ENCODE measurements at regions not wholly inside any gene's neighbourhood (a gene's known extent, or its start where the extent isn't known, plus 50 kb on each side); places are given as distances from the start of the nearest gene placed in this dataset.

- Histone ChIP-seq H3K9me3 (ENCODE audit: low read length) (no peaks in the 10 kb centered on the region), H3K9ac (ENCODE audit: low read length) (no peak overlapping the region), H3K79me2 (replicated peaks; ENCODE audit: insufficient read depth, low read length) (peaks cover 9% of the 10 kb centered on the region), H3K4me3 (ENCODE audit: low read length) (no peak overlapping the region), H3K36me3 (ENCODE audit: insufficient read depth, low read length) (no peaks in the 10 kb centered on the region), H4K20me1 (ENCODE audit: insufficient read depth) (no peaks in the 10 kb centered on the region), H3K27me3 (ENCODE audit: insufficient read depth, low read depth, low read length) (no peaks in the 10 kb centered on the region), H3F3A (ENCODE audit: insufficient read depth, low read length, poor library complexity, severe bottlenecking) (no peaks in the 10 kb centered on the region), H3K27ac (ENCODE audit: low read length) (no peak overlapping the region), H3K9me2 (ENCODE audit: insufficient read depth, low read length) (no peaks in the 10 kb centered on the region), H2AFZ (ENCODE audit: low read depth, low read length) (no peak overlapping the region), H3K4me2 (ENCODE audit: low read length) (no peak overlapping the region)
- TF ChIP-seq CTCF (IDR thresholded peaks at IDR 0.05; ENCODE audit: poor library complexity, severe bottlenecking) (no peak), POLR2AphosphoS5 (IDR thresholded peaks at IDR 0.05) (no peak), MXI1 (conservative IDR thresholded peaks at IDR 0.05; ENCODE audit: poor library complexity, severe bottlenecking) (no peak)
Observed at GRCh38 chr11:92278791-92279433, 54.3 kb downstream of the FAT3 start.

- Histone ChIP-seq H3K36me3 (ENCODE audit: insufficient read depth, low read length) (no peaks in the 10 kb centered on the region), H3K27ac (ENCODE audit: low read length) (no peak overlapping the region), H3K4me2 (ENCODE audit: low read length) (no peak overlapping the region), H3F3A (ENCODE audit: insufficient read depth, low read length, poor library complexity, severe bottlenecking) (no peaks in the 10 kb centered on the region), H3K4me3 (ENCODE audit: low read length) (no peak overlapping the region), H3K27me3 (ENCODE audit: insufficient read depth, low read depth, low read length) (no peaks in the 10 kb centered on the region), H4K20me1 (ENCODE audit: insufficient read depth) (no peaks in the 10 kb centered on the region), H3K9ac (ENCODE audit: low read length) (no peak overlapping the region), H3K9me3 (ENCODE audit: low read length) (no peaks in the 10 kb centered on the region), H2AFZ (ENCODE audit: low read depth, low read length) (no peak overlapping the region), H3K9me2 (ENCODE audit: insufficient read depth, low read length) (no peaks in the 10 kb centered on the region), H3K79me2 (replicated peaks; ENCODE audit: insufficient read depth, low read length) (peaks cover 9% of the 10 kb centered on the region)
- TF ChIP-seq REST (IDR thresholded peaks at IDR 0.05; ENCODE audit: borderline replicate concordance) (no peak), EZH2 (IDR thresholded peaks at IDR 0.05; ENCODE audit: borderline replicate concordance, insufficient read depth, low read length, poor library complexity, severe bottlenecking) (no peak), EP300 (conservative IDR thresholded peaks at IDR 0.05; ENCODE audit: poor library complexity, severe bottlenecking) (no peak), TAF1 (IDR thresholded peaks at IDR 0.05; ENCODE audit: low read depth) (no peak), CTCF (IDR thresholded peaks at IDR 0.05; ENCODE audit: poor library complexity, severe bottlenecking) (no peak)
Observed at GRCh38 chr11:92284107-92284506, 59.5 kb downstream of the FAT3 start.

Data from neural cell (in vitro differentiated cells).